K562 (cell line): ENCODE measurements at regions not wholly inside any gene's neighbourhood (a gene's known extent, or its start where the extent isn't known, plus 50 kb on each side); places are given as distances from the start of the nearest gene placed in this dataset.

Source experiments
- ATAC-seq: fragments of 200-7000 bp; cut with Tn5 transposase; 3 replicates; pipeline ENCODE4 v1.9.1; 2020; ENCODE audit warnings: moderate library complexity
- BruUV-seq: library from RNA; stranded (reverse); fragments of 400-500 nt; replicated peaks from 2 replicates; lab custom pipeline; 2021; lab: Mats Ljungman, UMichigan
- CTCF ChIA-PET: fragments of 300-600 bp; formaldehyde crosslinking; extraction: SDS; loops from one replicate; lab custom pipeline; 2021; ENCODE audit warnings: low intra/inter-chr PET ratio; lab: Yijun Ruan, JAX
- POLR2A ChIA-PET: fragments of 300-600, 350-650 bp; sonication (Branson Sonifier 250); formaldehyde crosslinking; extraction: SDS; loops from one replicate; lab custom pipeline; 2021; ENCODE audit warnings: antibody characterized with exemption, inconsistent platforms; lab: Yijun Ruan, JAX
- DNase-seq, 4 experiments: peaks; one replicate each; pipeline versions ENCODE4 v3.0.0 to v3.0.0-alpha.2; 2011 to 2018; ENCODE audit warnings: low spot score in 3 of 4, mixed read lengths in 3 of 4; ENCODE audit errors: extremely low read depth in 1 of 4
- FAIRE-seq: peaks from 2 replicates; lab custom pipeline; 2011; peaks lifted over from hg19 to GRCh38; lab: Jason Lieb, UNC
- H2AFZ ChIP-seq: 2 replicates; pipeline ENCODE4 v1.6.0; 2011; ENCODE audit warnings: low read depth, low read length, control low read depth, inconsistent platforms
- H3K27ac ChIP-seq: fragments of 200-600 bp; 3 replicates; pipeline ENCODE4 v1.8.0; 2011; ENCODE audit warnings: low read depth, mild to moderate bottlenecking, control low read depth, inconsistent platforms, low read length, moderate library complexity, mixed read lengths; ENCODE audit errors: extremely low read depth
- H3K27me3 ChIP-seq, 2 experiments: fragments of 300-600 bp in 1 of 2; 2 replicates in 1 of 2; 3 replicates in 1 of 2; pipeline versions ENCODE4 v1.6.0 to v1.8.0; 2011; ENCODE audit warnings: inconsistent platforms in 2 of 2, low read length in 2 of 2, mild to moderate bottlenecking in 1 of 2, mixed read lengths in 1 of 2, moderate library complexity in 1 of 2; ENCODE audit not compliant: control insufficient read depth in 2 of 2, insufficient read depth in 2 of 2
- H3K36me3 ChIP-seq: fragments of 300-600 bp; 3 replicates; pipeline ENCODE4 v1.8.0; 2011; ENCODE audit warnings: mild to moderate bottlenecking, low read length, inconsistent platforms; ENCODE audit not compliant: control insufficient read depth, insufficient read depth
- H3K4me1 ChIP-seq, 2 experiments: fragments of 200-600 bp in 1 of 2; replicated peaks in 1 of 2; 2 replicates in 1 of 2; 3 replicates in 1 of 2; pipeline versions ENCODE4 v1.5.1 to v1.8.0; 2011; ENCODE audit warnings: inconsistent platforms in 2 of 2, low read length in 2 of 2, mild to moderate bottlenecking in 1 of 2, mixed read lengths in 1 of 2, moderate library complexity in 1 of 2; ENCODE audit not compliant: control insufficient read depth in 2 of 2, insufficient read depth in 2 of 2
- H3K4me2 ChIP-seq: 2 replicates; pipeline ENCODE4 v1.6.1; 2011; ENCODE audit warnings: low read length, control low read depth, inconsistent platforms, mixed read lengths; ENCODE audit not compliant: insufficient read depth
- H3K4me3 ChIP-seq: fragments of 200-600 bp; sonication (generic), shearing (Covaris generic); 2 replicates; pipeline ENCODE4 v1.5.1; 2016; ENCODE audit warnings: control low read depth, inconsistent platforms
- H3K79me2 ChIP-seq: fragments of 200-600 bp; 3 replicates; pipeline ENCODE4 v1.8.0; 2011; ENCODE audit warnings: low read length, inconsistent platforms; ENCODE audit not compliant: control insufficient read depth, insufficient read depth
- H3K9ac ChIP-seq, 2 experiments: 2 replicates each; pipeline versions ENCODE4 v1.6.0 to v1.6.1; 2011; ENCODE audit warnings: low read depth in 2 of 2, low read length in 2 of 2, control low read depth in 1 of 2, inconsistent platforms in 1 of 2, mild to moderate bottlenecking in 1 of 2, mixed read lengths in 1 of 2; ENCODE audit not compliant: insufficient read depth in 1 of 2
- H3K9me1 ChIP-seq: one replicate; pipeline ENCODE4 v1.6.0; 2011; ENCODE audit warnings: inconsistent platforms, mild to moderate bottlenecking, low read length, moderate library complexity; ENCODE audit not compliant: control insufficient read depth, insufficient read depth
- H3K9me3 ChIP-seq: replicated peaks from 2 replicates; pipeline ENCODE4 v1.5.1; 2011; ENCODE audit warnings: low read depth, low read length, inconsistent platforms; ENCODE audit not compliant: control insufficient read depth, insufficient read depth
- H4K20me1 ChIP-seq: replicated peaks from 2 replicates; pipeline ENCODE4 v1.6.1; 2011; ENCODE audit warnings: low read length, inconsistent platforms, mixed read lengths; ENCODE audit not compliant: control insufficient read depth, insufficient read depth
- ARHGAP35 ChIP-seq: fragments of 450-650 bp; IDR thresholded peaks from 2 replicates; pipeline ENCODE4 v1.6.1; 2018; ENCODE audit not compliant: partially characterized antibody
- CCAR2 ChIP-seq: fragments of 200-400 bp; formaldehyde crosslinking; IDR thresholded peaks from 2 replicates; pipeline ENCODE4 v1.6.1; 2017; ENCODE audit warnings: mild to moderate bottlenecking, low read depth, low read length
- CHD4 ChIP-seq: fragments of 200-600 bp; sonication (generic); IDR thresholded peaks from 3 replicates; pipeline ENCODE4 v1.6.1; 2012; ENCODE audit warnings: low read depth, mild to moderate bottlenecking, mixed read lengths, low read length, inconsistent platforms; ENCODE audit not compliant: insufficient read depth, insufficient replicate concordance, poor library complexity, severe bottlenecking
- CSDE1 ChIP-seq, 2 experiments: fragments of 450-650 bp; IDR thresholded peaks; 2 replicates each; pipeline ENCODE4 v1.6.1; 2016; ENCODE audit warnings: mild to moderate bottlenecking in 1 of 2
- ETV1 ChIP-seq: fragments of 450-650 bp; conservative IDR thresholded peaks from 2 replicates; pipeline ENCODE4 v1.6.1; 2016; ENCODE audit warnings: missing genetic modification characterization, control low read depth, low read depth, missing compliant biosample characterization
- JUND ChIP-seq, 2 experiments: IDR thresholded peaks; 2 replicates in 1 of 2; 3 replicates in 1 of 2; pipeline ENCODE4 v1.6.1; 2011; ENCODE audit warnings: borderline replicate concordance in 2 of 2, low read depth in 2 of 2, low read length in 2 of 2, improper control_type of control experiment in 1 of 2, missing biosample characterization in 1 of 2, missing genetic modification characterization in 1 of 2, missing genetic modification reagents in 1 of 2
- KLF16 ChIP-seq: IDR thresholded peaks from 2 replicates; pipeline ENCODE4 v1.6.1; 2016; ENCODE audit warnings: antibody characterized with exemption
- ZNF133 ChIP-seq: fragments of 250-450 bp; sonication (Bioruptor Pico); IDR thresholded peaks from 2 replicates; pipeline ENCODE4 v1.4.0; 2020; ENCODE audit warnings: mild to moderate bottlenecking
- ZNF695 ChIP-seq: fragments of 450-650 bp; formaldehyde crosslinking; IDR thresholded peaks from 2 replicates; pipeline ENCODE4 v1.4.0; 2020; ENCODE audit warnings: mild to moderate bottlenecking, moderate library complexity
- ZNF75A ChIP-seq: fragments of 450-650 bp; formaldehyde crosslinking; IDR thresholded peaks from 2 replicates; pipeline ENCODE4 v1.4.0; 2020; ENCODE audit warnings: mild to moderate bottlenecking
- WGBS: fragments of 100-300 bp; shearing (Covaris generic); methylation state at CpG from one replicate; pipeline ENCODE4 v1.1.6; 2016; ENCODE audit warnings: low coverage, mixed read lengths; ENCODE audit not compliant: insufficient coverage; ENCODE audit errors: missing lambda C conversion rate; 5-methylcytosine and 5-hydroxymethylcytosine counted together
- in situ Hi-C: fragments of 300-500 bp; cut with MboI; formaldehyde crosslinking; loops from 4 replicates; pipeline ENCODE4 v1.15.0; 2018; ENCODE audit warnings: inconsistent platforms, mixed read lengths
- intact Hi-C: fragments of 100-400 bp; cut with micrococcal nuclease; formaldehyde crosslinking; loops from 2 replicates; pipeline ENCODE4 v1.14.2; 2022
- TF ChIP-seq, protein P1 (sequence below): fragments of 450-650 bp; IDR thresholded peaks from 2 replicates; pipeline ENCODE4 v1.6.1; 2017; ENCODE audit warnings: mild to moderate bottlenecking, moderate library complexity

DNA sequence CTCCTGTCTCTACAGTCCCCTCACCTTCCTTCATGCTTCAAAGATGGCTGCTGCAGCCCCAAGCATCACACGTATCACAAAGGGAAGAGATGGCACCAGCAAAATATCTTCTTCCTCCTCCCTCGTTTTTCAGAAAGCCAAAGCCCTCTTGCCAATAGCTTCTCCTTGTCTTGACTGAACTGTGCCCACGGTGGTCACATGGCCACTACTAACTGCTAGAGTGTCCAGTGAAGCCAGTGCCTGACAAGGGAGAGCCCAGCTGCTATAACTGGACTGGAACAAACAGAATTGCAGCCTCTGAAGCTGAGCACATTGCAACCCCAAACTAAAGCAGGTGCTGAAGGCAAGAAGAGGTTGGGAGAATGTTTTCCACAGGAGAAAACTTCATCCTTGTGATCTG, 120.8 kb upstream of the RET start:
- DNase-seq (no peak), FAIRE-seq (no peak), ATAC-seq (no peak)
- Histone ChIP-seq H3K27me3 (peaks cover 7 to 23% of the 10 kb centered on the region in 2 experiments), H3K4me2 (no peak overlapping the region), H3K9me3 (no peaks in the 10 kb centered on the region), H3K4me3 (no peak overlapping the region), H4K20me1 (no peaks in the 10 kb centered on the region), H2AFZ (no peak overlapping the region), H3K36me3 (no peaks in the 10 kb centered on the region), H3K4me1 (peaks cover 0 to 13% of the 10 kb centered on the region in 2 experiments; a peak in 2 of 5 replicates), H3K9me1 (no peaks in the 10 kb centered on the region), H3K27ac (no peak overlapping the region), H3K9ac (no peak overlapping the region), H3K79me2 (no peaks in the 10 kb centered on the region)
- in situ Hi-C loops (no loop called here), intact Hi-C loops (no loop called here)
- 0% methylated on average over 3 of the region's 3 CpGs for WGBS
- ChIA-PET CTCF (no interaction called here), POLR2A (no interaction called here)
- BruUV-seq = no TSS peak
- TF ChIP-seq KLF16 (no peak), ZNF695 (CRISPR knock-in tag) (no peak), ZNF75A (no peak)

DNA sequence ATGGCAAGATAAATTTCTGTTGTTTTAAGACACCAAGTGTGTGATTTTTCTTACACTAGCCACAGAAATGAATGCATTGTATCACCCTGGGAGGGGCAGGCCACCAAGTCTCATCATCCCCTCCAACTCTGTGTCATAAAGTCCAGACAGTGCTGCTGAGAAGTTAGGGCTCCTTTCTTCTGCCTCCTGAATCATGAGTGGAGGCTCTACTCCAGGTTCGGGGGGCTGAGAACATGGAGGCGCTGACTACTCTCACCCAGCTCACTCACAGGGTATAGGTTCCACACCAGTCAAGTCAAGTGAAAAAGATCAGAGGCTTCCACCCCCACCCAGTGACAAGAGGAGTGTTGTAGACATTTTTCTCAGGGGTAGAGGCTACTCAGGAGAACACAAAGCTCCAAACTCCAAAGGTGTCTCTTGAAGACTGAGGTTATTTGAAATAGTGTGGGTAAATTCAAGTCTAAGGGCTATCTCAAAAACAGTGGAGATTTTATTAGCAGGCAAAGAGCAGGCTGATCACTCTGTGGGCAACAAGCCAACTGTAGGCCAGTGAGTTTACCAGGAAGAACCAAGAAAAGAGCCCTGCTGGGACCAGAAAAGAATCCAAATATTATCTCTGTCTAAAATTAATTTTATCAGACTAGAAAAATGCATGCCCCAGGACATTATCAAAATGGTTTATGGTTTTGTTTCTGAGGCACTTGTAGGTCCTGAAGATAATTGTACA, 118.6 kb upstream of the RET start:
- DNase-seq (no peak), ATAC-seq (no peak), FAIRE-seq (no peak)
- Histone ChIP-seq H3K79me2 (no peaks in the 10 kb centered on the region), H4K20me1 (no peaks in the 10 kb centered on the region), H3K4me3 (no peak overlapping the region), H3K4me1 (peaks cover 0 to 5% of the 10 kb centered on the region in 2 experiments; a peak in 2 of 5 replicates)
- no TSS peak for BruUV-seq
- CTCF ChIA-PET = no interaction called here
- TF ChIP-seq CCAR2 = no peak
- TF ChIP-seq CHD4 = no peak
- TF ChIP-seq JUND (IDR thresholded peaks at IDR 0.05; ENCODE audit: borderline replicate concordance, low read depth, low read length) = no peak
- no peak for TF ChIP-seq JUND (tag; IDR thresholded peaks at IDR 0.05; ENCODE audit: borderline replicate concordance, low read depth, low read length)
- TF ChIP-seq ETV1 (tag) = no peak
- no peak for TF ChIP-seq ARHGAP35
- TF ChIP-seq, protein P1, sequence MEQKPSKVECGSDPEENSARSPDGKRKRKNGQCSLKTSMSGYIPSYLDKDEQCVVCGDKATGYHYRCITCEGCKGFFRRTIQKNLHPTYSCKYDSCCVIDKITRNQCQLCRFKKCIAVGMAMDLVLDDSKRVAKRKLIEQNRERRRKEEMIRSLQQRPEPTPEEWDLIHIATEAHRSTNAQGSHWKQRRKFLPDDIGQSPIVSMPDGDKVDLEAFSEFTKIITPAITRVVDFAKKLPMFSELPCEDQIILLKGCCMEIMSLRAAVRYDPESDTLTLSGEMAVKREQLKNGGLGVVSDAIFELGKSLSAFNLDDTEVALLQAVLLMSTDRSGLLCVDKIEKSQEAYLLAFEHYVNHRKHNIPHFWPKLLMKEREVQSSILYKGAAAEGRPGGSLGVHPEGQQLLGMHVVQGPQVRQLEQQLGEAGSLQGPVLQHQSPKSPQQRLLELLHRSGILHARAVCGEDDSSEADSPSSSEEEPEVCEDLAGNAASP = no peak
- no peak for TF ChIP-seq CSDE1 (IDR thresholded peaks at IDR 0.05)
- TF ChIP-seq ZNF133 (CRISPR knock-in tag) = no peak
- TF ChIP-seq, all 486 proteins: peak for 0
- WGBS = 0% methylated on average over 2 of the region's 2 CpGs
- H3K4me2 ChIP-seq = no peak overlapping the region
- POLR2A ChIA-PET = no interaction called here
- peaks cover 0 to 5% of the 10 kb centered on the region in 2 experiments; a peak in 2 of 5 replicates for H3K27me3 ChIP-seq
- no peak overlapping the region for H3K9ac ChIP-seq
- H2AFZ ChIP-seq = no peak overlapping the region
- H3K9me1 ChIP-seq = no peaks in the 10 kb centered on the region
- intact Hi-C loops = no loop called here
- in situ Hi-C loops = no loop called here
- no peaks in the 10 kb centered on the region for H3K36me3 ChIP-seq
- H3K9me3 ChIP-seq = no peaks in the 10 kb centered on the region
- H3K27ac ChIP-seq = no peak overlapping the region
